GM23338 (cell line): ENCODE measurements at regions not wholly inside any gene's neighbourhood (a gene's known extent, or its start where the extent isn't known, plus 50 kb on each side); places are given as distances from the start of the nearest gene placed in this dataset.

Source experiments
- ATAC-seq: fragments of 200-7000 bp; cut with Tn5 transposase; 3 replicates; pipeline ENCODE4 v1.9.1; 2020
- DNase-seq: peaks from one replicate; pipeline ENCODE4 v3.0.0-alpha.2; 2015; ENCODE audit warnings: low spot score
- H2AFZ ChIP-seq: fragments of 200-600 bp; sonication (generic); 2 replicates; pipeline ENCODE4 v1.8.0; 2016; ENCODE audit warnings: antibody characterized with exemption, mild to moderate bottlenecking, moderate library complexity
- H3F3A ChIP-seq: fragments of 200-600 bp; sonication (generic); replicated peaks from 2 replicates; pipeline ENCODE4 v1.8.0; 2017; ENCODE audit warnings: antibody characterized with exemption, mixed run types, low read depth
- H3K27ac ChIP-seq: fragments of 200-600 bp; sonication (generic); 2 replicates; pipeline ENCODE4 v1.6.1; 2016; ENCODE audit warnings: low read depth
- H3K27me3 ChIP-seq: fragments of 200-600 bp; sonication (generic); 2 replicates; pipeline ENCODE4 v1.8.0; 2016; ENCODE audit warnings: mild to moderate bottlenecking, mixed run types, moderate library complexity; ENCODE audit not compliant: insufficient read depth
- H3K36me3 ChIP-seq: fragments of 200-600 bp; sonication (generic); 2 replicates; pipeline ENCODE4 v1.8.0; 2016; ENCODE audit warnings: mild to moderate bottlenecking; ENCODE audit not compliant: insufficient read depth
- H3K4me1 ChIP-seq: fragments of 200-600 bp; sonication (generic); 2 replicates; pipeline ENCODE4 v1.8.0; 2016; ENCODE audit warnings: mild to moderate bottlenecking, moderate library complexity; ENCODE audit not compliant: insufficient read depth
- H3K4me2 ChIP-seq: fragments of 200-600 bp; sonication (generic); 2 replicates; pipeline ENCODE4 v1.7.1; 2017; ENCODE audit warnings: mixed run types
- H3K4me3 ChIP-seq: fragments of 200-600 bp; sonication (generic); 2 replicates; pipeline ENCODE4 v1.6.1; 2016; ENCODE audit warnings: mixed run types
- H3K79me2 ChIP-seq: fragments of 200-600 bp; sonication (generic); replicated peaks from 2 replicates; pipeline ENCODE4 v1.8.0; 2017; ENCODE audit warnings: mild to moderate bottlenecking; ENCODE audit not compliant: insufficient read depth
- H3K9me2 ChIP-seq: fragments of 200-600 bp; sonication (generic); 2 replicates; pipeline ENCODE4 v1.8.0; 2017; ENCODE audit not compliant: insufficient read depth
- H4K20me1 ChIP-seq: fragments of 200-600 bp; sonication (generic); replicated peaks from 2 replicates; pipeline ENCODE4 v1.8.0; 2017; ENCODE audit warnings: mild to moderate bottlenecking; ENCODE audit not compliant: insufficient read depth
- H3K27ac Mint-ChIP-seq: 2 replicates; pipeline ENCODE4 v1.8.0; 2020; ENCODE audit warnings: inconsistent platforms, mild to moderate bottlenecking, moderate library complexity, mixed read lengths
- H3K27me3 Mint-ChIP-seq: 3 replicates; pipeline ENCODE4 v1.8.0; 2022; ENCODE audit warnings: low read depth, mild to moderate bottlenecking, moderate library complexity, mixed read lengths, inconsistent platforms; ENCODE audit not compliant: insufficient read depth, poor library complexity
- H3K36me3 Mint-ChIP-seq: 3 replicates; pipeline ENCODE4 v1.8.0; 2021; ENCODE audit warnings: low read depth, mild to moderate bottlenecking, inconsistent platforms, moderate library complexity, mixed read lengths
- H3K4me1 Mint-ChIP-seq: 3 replicates; pipeline ENCODE4 v1.8.0; 2020; ENCODE audit warnings: mild to moderate bottlenecking, inconsistent platforms, mixed read lengths
- H3K4me3 Mint-ChIP-seq: 3 replicates; pipeline ENCODE4 v1.8.0; 2021; ENCODE audit warnings: moderate library complexity, mild to moderate bottlenecking, inconsistent platforms, mixed read lengths
- H3K9me3 Mint-ChIP-seq: 3 replicates; pipeline ENCODE4 v1.8.0; 2020; ENCODE audit warnings: moderate library complexity, mild to moderate bottlenecking, inconsistent platforms, mixed read lengths
- CREB1 ChIP-seq: fragments of 250-450 bp; sonication (Bioruptor Pico); IDR thresholded peaks from 2 replicates; pipeline ENCODE4 v1.5.0; 2020; ENCODE audit warnings: low read depth, mild to moderate bottlenecking, moderate library complexity
- CTCF ChIP-seq, 2 experiments: fragments of 200-600 bp in 1 of 2; sonication (generic) in 1 of 2; conservative IDR thresholded peaks; 2 replicates each; pipeline versions ENCODE4 v1.5.1 to v1.6.1; 2016 to 2017; ENCODE audit warnings: antibody characterized with exemption in 2 of 2, low read depth in 2 of 2, mild to moderate bottlenecking in 2 of 2, moderate library complexity in 1 of 2
- EZH2 ChIP-seq: fragments of 200-600 bp; sonication (generic); IDR thresholded peaks from one replicate; pipeline ENCODE4 v1.8.0; 2017; ENCODE audit warnings: antibody characterized with exemption, mild to moderate bottlenecking, low read depth; ENCODE audit not compliant: unreplicated experiment
- EZH2phosphoT487 ChIP-seq: fragments of 200-600 bp; sonication (generic); IDR thresholded peaks from one replicate; pipeline ENCODE4 v1.8.1; 2018; ENCODE audit warnings: antibody characterized with exemption; ENCODE audit not compliant: unreplicated experiment
- JUNB ChIP-seq: IDR thresholded peaks from one replicate; pipeline ENCODE4 v1.6.1; 2016; ENCODE audit warnings: antibody characterized with exemption; ENCODE audit not compliant: unreplicated experiment
- NANOG ChIP-seq: IDR thresholded peaks from 2 replicates; pipeline ENCODE4 v1.6.1; 2016; ENCODE audit warnings: antibody characterized with exemption, borderline replicate concordance
- POLR2AphosphoS5 ChIP-seq: IDR thresholded peaks from 2 replicates; pipeline ENCODE4 v1.6.1; 2016; ENCODE audit warnings: antibody characterized with exemption, low read depth
- REST ChIP-seq: IDR thresholded peaks from one replicate; pipeline ENCODE4 v1.6.1; 2018; ENCODE audit warnings: antibody characterized with exemption; ENCODE audit not compliant: unreplicated experiment
- STAT1 ChIP-seq: IDR thresholded peaks from one replicate; pipeline ENCODE4 v1.6.1; 2016; ENCODE audit warnings: antibody characterized with exemption; ENCODE audit not compliant: unreplicated experiment
- ZNF114 ChIP-seq: fragments of 250-450 bp; sonication (Bioruptor Pico); IDR thresholded peaks from 2 replicates; pipeline ENCODE4 v1.5.0; 2020; ENCODE audit warnings: mild to moderate bottlenecking, moderate library complexity
- ZNF331 ChIP-seq: fragments of 250-450 bp; sonication (Bioruptor Pico); IDR thresholded peaks from 2 replicates; pipeline ENCODE4 v1.5.0; 2020; ENCODE audit warnings: low read depth, mild to moderate bottlenecking, moderate library complexity
- TF ChIP-seq, protein P1 (sequence below): IDR thresholded peaks from 2 replicates; pipeline ENCODE4 v1.6.1; 2016; ENCODE audit warnings: antibody characterized with exemption
- TF ChIP-seq, protein P2 (sequence below): fragments of 250-450 bp; sonication (Bioruptor Pico); IDR thresholded peaks from 2 replicates; pipeline ENCODE4 v1.5.0; 2020; ENCODE audit warnings: mild to moderate bottlenecking, moderate library complexity

DNA sequence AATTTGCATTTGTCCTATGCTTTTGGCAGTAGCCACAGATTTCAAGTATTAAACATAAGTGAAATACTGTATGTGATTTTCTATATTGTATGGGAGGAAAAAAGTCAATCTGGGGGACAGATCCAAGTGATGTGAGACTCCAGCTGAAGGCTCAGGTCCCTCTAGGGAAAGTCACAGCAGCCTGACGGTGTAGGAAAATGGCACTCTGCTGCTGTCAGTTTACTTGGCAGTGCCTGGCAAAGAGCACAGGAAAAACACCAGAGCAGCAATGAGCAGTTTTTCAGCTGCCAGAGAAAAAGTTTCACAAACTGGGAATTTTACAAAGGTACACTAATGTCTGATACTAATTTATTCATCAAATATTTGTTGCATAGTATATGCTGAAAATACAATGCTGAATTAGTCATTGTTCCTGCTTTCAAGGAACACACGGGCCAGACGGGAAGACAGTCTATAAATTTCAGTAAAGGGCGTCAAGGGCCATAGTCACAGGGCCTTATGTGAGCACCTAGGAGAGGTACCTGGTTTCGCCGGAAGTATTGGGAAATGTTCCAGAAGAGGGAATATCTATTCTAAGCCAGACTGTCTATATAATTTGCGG, 66.2 kb upstream of the SLC38A2 start:
- Histone ChIP-seq H2AFZ (no peak overlapping the region), H3K4me2 (no peak overlapping the region), H3K79me2 (no peaks in the 10 kb centered on the region), H3K36me3 (no peaks in the 10 kb centered on the region), H3K27me3 (no peaks in the 10 kb centered on the region), H3K4me1 (peaks cover 4% of the 10 kb centered on the region), H3K9me2 (no peaks in the 10 kb centered on the region), H3F3A (no peaks in the 10 kb centered on the region), H4K20me1 (no peaks in the 10 kb centered on the region), H3K27ac (no peak overlapping the region), H3K4me3 (no peak overlapping the region)
- ATAC-seq = no peak
- Mint-ChIP-seq H3K4me1 (peaks cover 20% of the 10 kb centered on the region), H3K4me3 (no peak overlapping the region), H3K9me3 (no peaks in the 10 kb centered on the region), H3K36me3 (no peaks in the 10 kb centered on the region), H3K27ac (no peak overlapping the region), H3K27me3 (peaks cover 3% of the 10 kb centered on the region)
- TF ChIP-seq, protein P1, sequence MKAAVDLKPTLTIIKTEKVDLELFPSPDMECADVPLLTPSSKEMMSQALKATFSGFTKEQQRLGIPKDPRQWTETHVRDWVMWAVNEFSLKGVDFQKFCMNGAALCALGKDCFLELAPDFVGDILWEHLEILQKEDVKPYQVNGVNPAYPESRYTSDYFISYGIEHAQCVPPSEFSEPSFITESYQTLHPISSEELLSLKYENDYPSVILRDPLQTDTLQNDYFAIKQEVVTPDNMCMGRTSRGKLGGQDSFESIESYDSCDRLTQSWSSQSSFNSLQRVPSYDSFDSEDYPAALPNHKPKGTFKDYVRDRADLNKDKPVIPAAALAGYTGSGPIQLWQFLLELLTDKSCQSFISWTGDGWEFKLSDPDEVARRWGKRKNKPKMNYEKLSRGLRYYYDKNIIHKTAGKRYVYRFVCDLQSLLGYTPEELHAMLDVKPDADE = no peak
- TF ChIP-seq CREB1 (CRISPR knock-in tag) (no peak), ZNF114 (CRISPR knock-in tag) (no peak), EZH2phosphoT487 (no peak), JUNB (no peak), CTCF (conservative IDR thresholded peaks at IDR 0.05; ENCODE audit: low read depth in 2 of 2) (no peak), ZNF331 (CRISPR knock-in tag) (no peak), EZH2 (no peak), NANOG (no peak), POLR2AphosphoS5 (no peak), STAT1 (no peak), REST (no peak)
- TF ChIP-seq, protein P2, sequence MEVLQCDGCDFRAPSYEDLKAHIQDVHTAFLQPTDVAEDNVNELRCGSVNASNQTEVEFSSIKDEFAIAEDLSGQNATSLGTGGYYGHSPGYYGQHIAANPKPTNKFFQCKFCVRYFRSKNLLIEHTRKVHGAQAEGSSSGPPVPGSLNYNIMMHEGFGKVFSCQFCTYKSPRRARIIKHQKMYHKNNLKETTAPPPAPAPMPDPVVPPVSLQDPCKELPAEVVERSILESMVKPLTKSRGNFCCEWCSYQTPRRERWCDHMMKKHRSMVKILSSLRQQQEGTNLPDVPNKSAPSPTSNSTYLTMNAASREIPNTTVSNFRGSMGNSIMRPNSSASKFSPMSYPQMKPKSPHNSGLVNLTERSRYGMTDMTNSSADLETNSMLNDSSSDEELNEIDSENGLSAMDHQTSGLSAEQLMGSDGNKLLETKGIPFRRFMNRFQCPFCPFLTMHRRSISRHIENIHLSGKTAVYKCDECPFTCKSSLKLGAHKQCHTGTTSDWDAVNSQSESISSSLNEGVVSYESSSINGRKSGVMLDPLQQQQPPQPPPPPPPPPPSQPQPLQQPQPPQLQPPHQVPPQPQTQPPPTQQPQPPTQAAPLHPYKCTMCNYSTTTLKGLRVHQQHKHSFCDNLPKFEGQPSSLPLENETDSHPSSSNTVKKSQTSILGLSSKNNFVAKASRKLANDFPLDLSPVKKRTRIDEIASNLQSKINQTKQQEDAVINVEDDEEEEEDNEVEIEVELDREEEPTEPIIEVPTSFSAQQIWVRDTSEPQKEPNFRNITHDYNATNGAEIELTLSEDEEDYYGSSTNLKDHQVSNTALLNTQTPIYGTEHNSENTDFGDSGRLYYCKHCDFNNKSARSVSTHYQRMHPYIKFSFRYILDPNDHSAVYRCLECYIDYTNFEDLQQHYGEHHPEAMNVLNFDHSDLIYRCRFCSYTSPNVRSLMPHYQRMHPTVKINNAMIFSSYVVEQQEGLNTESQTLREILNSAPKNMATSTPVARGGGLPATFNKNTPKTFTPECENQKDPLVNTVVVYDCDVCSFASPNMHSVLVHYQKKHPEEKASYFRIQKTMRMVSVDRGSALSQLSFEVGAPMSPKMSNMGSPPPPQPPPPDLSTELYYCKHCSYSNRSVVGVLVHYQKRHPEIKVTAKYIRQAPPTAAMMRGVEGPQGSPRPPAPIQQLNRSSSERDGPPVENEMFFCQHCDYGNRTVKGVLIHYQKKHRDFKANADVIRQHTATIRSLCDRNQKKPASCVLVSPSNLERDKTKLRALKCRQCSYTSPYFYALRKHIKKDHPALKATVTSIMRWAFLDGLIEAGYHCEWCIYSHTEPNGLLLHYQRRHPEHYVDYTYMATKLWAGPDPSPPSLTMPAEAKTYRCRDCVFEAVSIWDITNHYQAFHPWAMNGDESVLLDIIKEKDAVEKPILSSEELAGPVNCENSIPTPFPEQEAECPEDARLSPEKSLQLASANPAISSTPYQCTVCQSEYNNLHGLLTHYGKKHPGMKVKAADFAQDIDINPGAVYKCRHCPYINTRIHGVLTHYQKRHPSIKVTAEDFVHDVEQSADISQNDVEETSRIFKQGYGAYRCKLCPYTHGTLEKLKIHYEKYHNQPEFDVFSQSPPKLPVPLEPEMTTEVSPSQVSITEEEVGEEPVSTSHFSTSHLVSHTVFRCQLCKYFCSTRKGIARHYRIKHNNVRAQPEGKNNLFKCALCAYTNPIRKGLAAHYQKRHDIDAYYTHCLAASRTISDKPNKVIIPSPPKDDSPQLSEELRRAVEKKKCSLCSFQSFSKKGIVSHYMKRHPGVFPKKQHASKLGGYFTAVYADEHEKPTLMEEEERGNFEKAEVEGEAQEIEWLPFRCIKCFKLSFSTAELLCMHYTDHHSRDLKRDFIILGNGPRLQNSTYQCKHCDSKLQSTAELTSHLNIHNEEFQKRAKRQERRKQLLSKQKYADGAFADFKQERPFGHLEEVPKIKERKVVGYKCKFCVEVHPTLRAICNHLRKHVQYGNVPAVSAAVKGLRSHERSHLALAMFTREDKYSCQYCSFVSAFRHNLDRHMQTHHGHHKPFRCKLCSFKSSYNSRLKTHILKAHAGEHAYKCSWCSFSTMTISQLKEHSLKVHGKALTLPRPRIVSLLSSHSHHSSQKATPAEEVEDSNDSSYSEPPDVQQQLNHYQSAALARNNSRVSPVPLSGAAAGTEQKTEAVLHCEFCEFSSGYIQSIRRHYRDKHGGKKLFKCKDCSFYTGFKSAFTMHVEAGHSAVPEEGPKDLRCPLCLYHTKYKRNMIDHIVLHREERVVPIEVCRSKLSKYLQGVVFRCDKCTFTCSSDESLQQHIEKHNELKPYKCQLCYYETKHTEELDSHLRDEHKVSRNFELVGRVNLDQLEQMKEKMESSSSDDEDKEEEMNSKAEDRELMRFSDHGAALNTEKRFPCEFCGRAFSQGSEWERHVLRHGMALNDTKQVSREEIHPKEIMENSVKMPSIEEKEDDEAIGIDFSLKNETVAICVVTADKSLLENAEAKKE (CRISPR knock-in tag) = no peak
- DNase-seq = no peak
